Tibial artery (tissue), 4 donors: ENCODE measurements at regions not wholly inside any gene's neighbourhood (a gene's known extent, or its start where the extent isn't known, plus 50 kb on each side); places are given as distances from the start of the nearest gene placed in this dataset.

ENCODE experiments used
- DNase-seq, 2 donors: peaks; one replicate each; pipeline ENCODE4 v3.0.0-alpha.2; 2019
- H3K27ac ChIP-seq, 2 donors: fragments of 200-600 bp; sonication (generic) in 1 of 2; 1 replicate in 1 of 2; 2 replicates in 1 of 2; pipeline ENCODE4 v1.5.1; 2018 to 2019; ENCODE audit warnings: mild to moderate bottlenecking in 1 of 2
- H3K27me3 ChIP-seq, 2 donors: fragments of 200-600 bp; sonication (generic) in 1 of 2; one replicate each; pipeline versions ENCODE4 v1.5.1 to v1.6.0; 2016 to 2019
- H3K36me3 ChIP-seq, 3 donors: fragments of 200-600 bp; sonication (generic) in 2 of 3; one replicate each; pipeline ENCODE4 v1.5.1; 2016 to 2019; ENCODE audit warnings: mild to moderate bottlenecking in 2 of 3
- H3K4me1 ChIP-seq, 4 donors: fragments of 200-600 bp; sonication (generic) in 2 of 4; 1 replicate in 3 of 4; 2 replicates in 1 of 4; pipeline ENCODE4 v1.5.1; 2016 to 2019
- H3K4me3 ChIP-seq, 2 donors: fragments of 200-600 bp; sonication (generic) in 1 of 2; 1 replicate in 1 of 2; 2 replicates in 1 of 2; pipeline ENCODE4 v1.5.1; 2018 to 2019; ENCODE audit warnings: mild to moderate bottlenecking in 2 of 2
- H3K9me3 ChIP-seq, 3 donors: fragments of 200-600 bp; sonication (generic) in 1 of 3; one replicate each; pipeline ENCODE4 v1.5.1; 2016 to 2019
- CTCF ChIP-seq, 2 experiments: fragments of 200-600 bp in 1 of 2; fragments of 450-650 bp in 1 of 2; IDR thresholded peaks; one replicate each; pipeline ENCODE4 v1.5.1; 2017 to 2019; ENCODE audit warnings: antibody characterized with exemption in 2 of 2, mild to moderate bottlenecking in 1 of 2, moderate library complexity in 1 of 2
- intact Hi-C: fragments of 100-400 bp; cut with DNase I; formaldehyde crosslinking; loops from one replicate; pipeline ENCODE4 v1.15.0; 2023; ENCODE audit warnings: low total_unique reads

- TF ChIP-seq CTCF (IDR thresholded peaks at IDR 0.05) = no peak
- no peak for DNase-seq
- no peak overlapping the region for H3K4me3 ChIP-seq
- intact Hi-C loops = no loop called here
- H3K36me3 ChIP-seq = no peaks in the 10 kb centered on the region
- no peaks in the 10 kb centered on the region for H3K9me3 ChIP-seq
- peak overlapping the region in 1 of 2 donors; percentile 59 for H3K27ac ChIP-seq
- H3K27me3 ChIP-seq = no peaks in the 10 kb centered on the region
- peaks cover 0 to 53% (median 17%) of the 10 kb centered on the region in 4 donors for H3K4me1 ChIP-seq
Measured at GRCh38 chr9:115671236-115671962, 482.2 kb upstream of the PAPPA start.

- TF ChIP-seq CTCF (IDR thresholded peaks at IDR 0.05) = no peak
- Histone ChIP-seq H3K9me3 (no peaks in the 10 kb centered on the region), H3K4me3 (no peak overlapping the region), H3K4me1 (peaks cover 0 to 53% (median 17%) of the 10 kb centered on the region in 4 donors), H3K36me3 (no peaks in the 10 kb centered on the region), H3K27ac (peak overlapping the region; percentile 59 to 70), H3K27me3 (no peaks in the 10 kb centered on the region)
- DNase-seq = no peak
- intact Hi-C loops = no loop called here
Measured at GRCh38 chr9:115671963-115672305, 481.7 kb upstream of the PAPPA start.

GRCh38 chr9:115672477-115673316, 480.9 kb upstream of the PAPPA start:
- Histone ChIP-seq H3K27ac (peak overlapping the region; percentile 59 to 70), H3K36me3 (no peaks in the 10 kb centered on the region), H3K27me3 (no peaks in the 10 kb centered on the region), H3K4me1 (peaks cover 0 to 53% (median 17%) of the 10 kb centered on the region in 4 donors), H3K9me3 (no peaks in the 10 kb centered on the region), H3K4me3 (no peak overlapping the region)
- no peak for DNase-seq
- intact Hi-C loops = no loop called here
- TF ChIP-seq CTCF (IDR thresholded peaks at IDR 0.05) = peak in 1 of 2 experiments; percentile 19

- Histone ChIP-seq H3K27ac (peak overlapping the region; percentile 59 to 70), H3K9me3 (no peaks in the 10 kb centered on the region), H3K27me3 (no peaks in the 10 kb centered on the region), H3K4me1 (peaks cover 0 to 45% (median 11%) of the 10 kb centered on the region in 4 donors), H3K36me3 (no peaks in the 10 kb centered on the region), H3K4me3 (no peak overlapping the region)
- peak; percentile 30 to 53 for DNase-seq
- intact Hi-C loops = no loop called here
- no peak for TF ChIP-seq CTCF (IDR thresholded peaks at IDR 0.05)
Measured at GRCh38 chr9:115673599-115673998, 480.0 kb upstream of the PAPPA start.

GRCh38 chr9:115674091-115674490, 479.5 kb upstream of the PAPPA start:
- Histone ChIP-seq H3K27ac (peak overlapping the region; percentile 27 to 59), H3K4me3 (no peak overlapping the region), H3K36me3 (no peaks in the 10 kb centered on the region), H3K9me3 (no peaks in the 10 kb centered on the region), H3K27me3 (no peaks in the 10 kb centered on the region), H3K4me1 (peaks cover 0 to 40% (median 6%) of the 10 kb centered on the region in 4 donors)
- intact Hi-C loops = no loop called here
- no peak for DNase-seq
- TF ChIP-seq CTCF (IDR thresholded peaks at IDR 0.05) = no peak
